Astrocyte of the spinal cord (primary cell): ENCODE measurements at regions not wholly inside any gene's neighbourhood (a gene's known extent, or its start where the extent isn't known, plus 50 kb on each side); places are given as distances from the start of the nearest gene placed in this dataset.
A peak's percentile ranks its signal among the peaks of the same experiment; 100 is the strongest.

ENCODE experiments used
- DNase-seq: peaks from one replicate; pipeline ENCODE4 v3.0.0; 2011; ENCODE audit warnings: low read depth, low spot score
- H3K4me3 ChIP-seq: 2 replicates; pipeline ENCODE4 v1.5.1; 2011; ENCODE audit warnings: low read depth, mild to moderate bottlenecking, low read length, moderate library complexity
- in situ Hi-C: cut with HindIII; loops from 2 replicates; pipeline ENCODE4 v1.10.0; 2017; ENCODE audit warnings: low sequenced_read_pairs
- TF ChIP-seq, protein P1 (sequence below): IDR thresholded peaks from 2 replicates; pipeline ENCODE4 v1.5.1; 2012; ENCODE audit warnings: low read depth, mild to moderate bottlenecking, low read length, inconsistent platforms

DNA sequence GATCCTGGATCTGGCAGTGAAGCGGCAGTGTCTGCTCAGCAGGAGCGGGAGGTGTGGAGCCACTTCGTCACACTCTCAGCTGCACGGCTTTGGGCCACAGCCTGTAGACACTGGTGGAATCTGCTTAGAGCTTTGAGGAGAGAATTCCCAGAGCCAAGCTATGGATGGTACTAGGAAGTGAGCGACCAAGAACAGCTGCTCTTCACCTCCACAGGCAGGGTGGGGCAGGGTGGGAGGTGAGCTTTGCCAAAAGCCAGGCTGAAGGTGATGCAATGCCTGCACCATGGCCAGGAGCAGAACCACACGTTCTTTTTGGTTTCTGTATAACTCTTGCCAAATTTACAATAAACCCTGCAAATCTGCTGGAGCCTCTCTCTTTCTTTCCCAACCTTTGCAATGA lies 226.1 kb downstream of the ANKRD30B start:
- in situ Hi-C loops: no loop called here
- DNase-seq: no peak
- TF ChIP-seq, protein P1, sequence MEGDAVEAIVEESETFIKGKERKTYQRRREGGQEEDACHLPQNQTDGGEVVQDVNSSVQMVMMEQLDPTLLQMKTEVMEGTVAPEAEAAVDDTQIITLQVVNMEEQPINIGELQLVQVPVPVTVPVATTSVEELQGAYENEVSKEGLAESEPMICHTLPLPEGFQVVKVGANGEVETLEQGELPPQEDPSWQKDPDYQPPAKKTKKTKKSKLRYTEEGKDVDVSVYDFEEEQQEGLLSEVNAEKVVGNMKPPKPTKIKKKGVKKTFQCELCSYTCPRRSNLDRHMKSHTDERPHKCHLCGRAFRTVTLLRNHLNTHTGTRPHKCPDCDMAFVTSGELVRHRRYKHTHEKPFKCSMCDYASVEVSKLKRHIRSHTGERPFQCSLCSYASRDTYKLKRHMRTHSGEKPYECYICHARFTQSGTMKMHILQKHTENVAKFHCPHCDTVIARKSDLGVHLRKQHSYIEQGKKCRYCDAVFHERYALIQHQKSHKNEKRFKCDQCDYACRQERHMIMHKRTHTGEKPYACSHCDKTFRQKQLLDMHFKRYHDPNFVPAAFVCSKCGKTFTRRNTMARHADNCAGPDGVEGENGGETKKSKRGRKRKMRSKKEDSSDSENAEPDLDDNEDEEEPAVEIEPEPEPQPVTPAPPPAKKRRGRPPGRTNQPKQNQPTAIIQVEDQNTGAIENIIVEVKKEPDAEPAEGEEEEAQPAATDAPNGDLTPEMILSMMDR: no peak
- H3K4me3 ChIP-seq: no peak overlapping the region

DNA sequence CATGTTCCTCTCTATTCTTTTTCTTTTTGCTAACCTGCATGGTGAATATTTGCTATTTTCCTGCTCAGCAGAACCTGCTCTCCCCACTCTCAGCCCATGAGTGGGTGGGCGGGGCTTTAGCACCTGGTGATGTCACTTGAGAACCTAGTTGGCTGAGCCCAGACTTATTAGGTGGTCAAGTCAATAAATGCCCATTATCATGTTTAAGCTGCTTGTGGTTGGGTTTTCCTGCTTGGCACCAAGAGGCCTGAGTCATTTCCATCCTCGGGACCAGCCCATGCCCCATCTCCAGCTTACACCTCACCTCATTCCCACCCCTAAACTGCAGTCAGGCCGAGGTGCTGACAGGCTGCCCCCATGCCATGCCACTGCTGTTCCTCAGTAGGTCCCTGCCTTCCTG lies 226.6 kb downstream of the ANKRD30B start:
- in situ Hi-C loops: no loop called here
- DNase-seq: no peak
- no peak overlapping the region for H3K4me3 ChIP-seq
- TF ChIP-seq, protein P1: no peak

DNA sequence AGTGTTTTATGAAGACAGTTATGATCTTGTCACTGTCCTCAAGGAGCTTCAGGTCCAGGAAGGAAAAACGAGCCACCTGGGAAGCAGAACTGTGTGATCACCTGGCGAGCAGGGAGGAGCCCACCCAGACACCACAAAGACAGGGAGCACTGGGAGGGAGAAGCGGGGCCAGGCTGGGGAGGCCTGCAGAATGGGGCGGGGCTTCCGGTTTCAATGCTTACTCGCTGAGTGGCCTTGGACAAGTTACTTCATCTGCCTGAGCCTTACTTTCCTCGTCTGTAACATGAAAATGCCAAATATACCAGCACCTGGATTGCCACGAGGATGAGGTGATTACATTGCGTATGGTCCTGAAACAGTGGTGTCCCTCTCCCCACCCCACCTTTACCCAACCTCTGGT lies 227.5 kb downstream of the ANKRD30B start:
- in situ Hi-C loops: no loop called here
- TF ChIP-seq, protein P1: no peak
- no peak overlapping the region for H3K4me3 ChIP-seq
- no peak for DNase-seq

DNA sequence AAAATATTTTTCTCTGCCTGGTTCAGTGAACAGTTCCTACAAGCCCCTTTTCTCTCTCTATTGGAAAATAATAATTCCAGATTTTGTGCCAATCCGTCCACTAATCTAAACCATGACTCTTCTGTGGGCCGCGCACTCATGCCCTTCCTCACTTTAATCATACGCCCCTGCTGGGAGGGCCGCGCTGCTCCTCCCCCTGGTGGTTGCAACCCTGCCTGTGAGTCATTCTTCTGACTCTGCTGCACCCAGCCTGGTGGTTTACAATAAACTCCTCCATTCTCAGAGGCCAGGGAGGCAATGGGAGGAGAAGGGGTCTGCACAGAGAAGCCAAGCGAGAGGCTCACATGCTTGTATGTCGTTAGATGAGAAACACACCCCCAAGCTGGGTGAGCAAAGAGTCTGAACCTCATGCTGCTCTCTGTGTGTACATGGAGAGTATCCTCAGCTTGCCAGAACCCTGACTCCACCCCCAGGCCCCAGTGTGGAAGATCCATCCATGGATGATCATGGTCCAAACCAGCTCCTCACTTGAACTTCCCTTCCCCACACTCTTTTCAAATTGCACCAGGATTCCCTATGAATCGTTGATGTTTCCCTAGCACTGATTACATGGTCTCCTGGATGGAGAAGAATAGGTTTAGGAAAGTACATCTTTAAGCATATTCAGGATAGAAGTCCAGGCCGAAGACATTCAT lies 228.9 kb downstream of the ANKRD30B start:
- peak; percentile 84 for DNase-seq
- in situ Hi-C loops: no loop called here
- H3K4me3 ChIP-seq: no peak overlapping the region
- TF ChIP-seq, protein P1: peak; percentile 49

DNA sequence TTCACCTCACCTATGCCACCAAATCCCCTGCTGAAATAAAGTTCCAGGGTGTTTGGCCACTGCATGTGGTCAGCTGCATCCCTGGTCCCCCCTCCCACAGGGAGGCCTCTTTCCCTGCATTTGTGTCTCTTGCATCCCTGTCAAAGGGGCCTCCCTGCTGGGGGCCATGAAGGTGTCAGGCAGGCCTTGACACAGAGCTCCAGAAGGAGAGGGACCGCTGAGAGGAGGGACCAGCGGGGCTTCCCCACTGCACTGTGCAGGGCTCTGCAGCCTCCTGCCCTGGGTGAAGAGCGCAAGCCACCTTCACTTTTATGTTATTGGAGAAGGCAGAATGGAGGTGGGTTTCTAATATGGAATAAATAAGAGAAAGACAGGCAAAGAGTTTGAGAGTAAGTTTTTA lies 230.2 kb downstream of the ANKRD30B start:
- in situ Hi-C loops: no loop called here
- DNase-seq: no peak

DNA sequence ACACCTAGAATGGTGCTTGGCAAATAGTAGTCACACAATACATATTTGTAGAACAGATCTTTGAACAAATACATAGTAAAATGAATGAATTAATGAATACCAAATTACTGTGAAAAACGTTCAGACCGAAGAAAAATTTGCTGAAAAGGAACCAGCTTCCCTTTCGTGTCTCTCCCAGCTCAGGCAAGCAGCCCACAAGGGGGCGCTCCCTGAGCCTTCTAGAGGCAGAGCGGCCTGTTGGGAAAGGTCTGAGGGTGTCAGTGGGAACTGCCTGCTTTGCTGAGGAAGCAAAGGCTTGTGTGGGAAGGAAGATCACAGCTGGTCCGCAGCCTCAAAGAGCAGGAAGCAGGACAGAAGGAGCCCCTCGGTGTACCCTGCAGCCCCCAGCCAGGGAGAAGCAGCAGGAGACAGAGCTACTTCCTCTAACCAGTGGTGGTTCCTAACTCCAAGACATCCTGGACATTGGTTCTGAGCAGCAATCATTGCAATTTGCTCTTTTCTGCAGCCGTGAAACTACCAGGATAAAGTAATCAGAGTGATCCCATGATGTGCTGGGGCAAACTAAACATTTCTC lies 231.1 kb downstream of the ANKRD30B start:
- TF ChIP-seq, protein P1: peak; percentile 85
- peak; percentile 61 for DNase-seq
- in situ Hi-C loops: no loop called here
- no peak overlapping the region for H3K4me3 ChIP-seq

More for the DNA sequence above, 230.2 kb downstream of the ANKRD30B start:
- TF ChIP-seq, protein P1: no peak
- no peak overlapping the region for H3K4me3 ChIP-seq
